ENCODE measurements at regions not wholly inside any gene's neighbourhood (a gene's known extent, or its start where the extent isn't known, plus 50 kb on each side); places are given as distances from the start of the nearest gene placed in this dataset.
"Not testable (repeated sequence)": the region's sequence is repeated elsewhere in the genome, so short reads cannot be mapped to it uniquely, and the experiment has no call there.

GRCh38 chr5:18534119-18534518 is 899.9 kb downstream of the TAF11L14 start:
- H3K4me3 ChIP-seq (ENCODE audit: low read length), result no peak overlapping the region
- no peaks in the 10 kb centered on the region for H4K20me1 ChIP-seq (ENCODE audit: control insufficient read depth, insufficient read depth, low read depth, low read length)
- no peaks in the 10 kb centered on the region for H3K36me3 ChIP-seq (ENCODE audit: control insufficient read depth, low read length)
- H3K9me2 ChIP-seq (replicated peaks; ENCODE audit: control insufficient read depth, low read length), result no peaks in the 10 kb centered on the region
- H3K4me1 ChIP-seq (ENCODE audit: control insufficient read depth, low read length), result no peaks in the 10 kb centered on the region
- no peaks in the 10 kb centered on the region for H3K27me3 ChIP-seq (ENCODE audit: control insufficient read depth, low read length)
- no peak overlapping the region for H3K27ac ChIP-seq (ENCODE audit: low read depth, low read length)
- no peaks in the 10 kb centered on the region for H3K79me2 ChIP-seq (ENCODE audit: control insufficient read depth, low read length)
- no peaks in the 10 kb centered on the region for H3K9me3 ChIP-seq (ENCODE audit: control insufficient read depth, insufficient read depth, low read length)
- no peaks in the 10 kb centered on the region for H3F3A ChIP-seq (ENCODE audit: control insufficient read depth, insufficient read depth)
- H3K4me2 ChIP-seq (ENCODE audit: low read length), result no peak overlapping the region
- TF ChIP-seq CTCF (IDR thresholded peaks at IDR 0.05; ENCODE audit: low read depth, low read length, poor library complexity, severe bottlenecking), result no peak
- no peak for TF ChIP-seq EZH2phosphoT487 (IDR thresholded peaks at IDR 0.05; ENCODE audit: borderline replicate concordance, low read length)

- H3K9me3 ChIP-seq (ENCODE audit: control insufficient read depth, insufficient read depth, low read length); H4K20me1 ChIP-seq (ENCODE audit: control insufficient read depth, insufficient read depth, low read depth, low read length); H3F3A ChIP-seq (ENCODE audit: control insufficient read depth, insufficient read depth); H3K4me3 ChIP-seq (ENCODE audit: low read length); H3K9me2 ChIP-seq (replicated peaks; ENCODE audit: control insufficient read depth, low read length); H3K4me1 ChIP-seq (ENCODE audit: control insufficient read depth, low read length); H3K4me2 ChIP-seq (ENCODE audit: low read length); H3K79me2 ChIP-seq (ENCODE audit: control insufficient read depth, low read length); H3K27me3 ChIP-seq (ENCODE audit: control insufficient read depth, low read length); H3K36me3 ChIP-seq (ENCODE audit: control insufficient read depth, low read length); H3K27ac ChIP-seq (ENCODE audit: low read depth, low read length): not testable (repeated sequence)
Measured at GRCh38 chr5:18535753-18536152, 901.5 kb downstream of the TAF11L14 start.

- Histone ChIP-seq H3K36me3 (ENCODE audit: control insufficient read depth, low read length) (no peaks in the 10 kb centered on the region), H3K4me1 (ENCODE audit: control insufficient read depth, low read length) (no peaks in the 10 kb centered on the region), H3K4me2 (ENCODE audit: low read length) (no peak overlapping the region), H3K9me2 (replicated peaks; ENCODE audit: control insufficient read depth, low read length) (no peaks in the 10 kb centered on the region), H3F3A (ENCODE audit: control insufficient read depth, insufficient read depth) (no peaks in the 10 kb centered on the region), H3K9me3 (ENCODE audit: control insufficient read depth, insufficient read depth, low read length) (no peaks in the 10 kb centered on the region), H4K20me1 (ENCODE audit: control insufficient read depth, insufficient read depth, low read depth, low read length) (no peaks in the 10 kb centered on the region), H3K27me3 (ENCODE audit: control insufficient read depth, low read length) (no peaks in the 10 kb centered on the region), H3K79me2 (ENCODE audit: control insufficient read depth, low read length) (no peaks in the 10 kb centered on the region), H3K27ac (ENCODE audit: low read depth, low read length) (no peak overlapping the region), H3K4me3 (ENCODE audit: low read length) (no peak overlapping the region)
- TF ChIP-seq CTCF (IDR thresholded peaks at IDR 0.05; ENCODE audit: low read depth, low read length, poor library complexity, severe bottlenecking), result no peak
- TF ChIP-seq EZH2phosphoT487 (IDR thresholded peaks at IDR 0.05; ENCODE audit: borderline replicate concordance, low read length), result no peak
Measured at GRCh38 chr5:18544421-18544820, 910.2 kb downstream of the TAF11L14 start.

GRCh38 chr5:18546591-18546990 is 912.3 kb downstream of the TAF11L14 start:
- Histone ChIP-seq H3K4me2 (ENCODE audit: low read length) (no peak overlapping the region), H3K79me2 (ENCODE audit: control insufficient read depth, low read length) (no peaks in the 10 kb centered on the region), H3K27me3 (ENCODE audit: control insufficient read depth, low read length) (no peaks in the 10 kb centered on the region), H3F3A (ENCODE audit: control insufficient read depth, insufficient read depth) (no peaks in the 10 kb centered on the region), H4K20me1 (ENCODE audit: control insufficient read depth, insufficient read depth, low read depth, low read length) (no peaks in the 10 kb centered on the region), H3K9me3 (ENCODE audit: control insufficient read depth, insufficient read depth, low read length) (no peaks in the 10 kb centered on the region), H3K4me1 (ENCODE audit: control insufficient read depth, low read length) (no peaks in the 10 kb centered on the region), H3K36me3 (ENCODE audit: control insufficient read depth, low read length) (no peaks in the 10 kb centered on the region), H3K9me2 (replicated peaks; ENCODE audit: control insufficient read depth, low read length) (no peaks in the 10 kb centered on the region), H3K4me3 (ENCODE audit: low read length) (no peak overlapping the region), H3K27ac (ENCODE audit: low read depth, low read length) (no peak overlapping the region)
- TF ChIP-seq CTCF (IDR thresholded peaks at IDR 0.05; ENCODE audit: low read depth, low read length, poor library complexity, severe bottlenecking), result no peak
- TF ChIP-seq EZH2phosphoT487 (IDR thresholded peaks at IDR 0.05; ENCODE audit: borderline replicate concordance, low read length), result no peak
